Suprapubic skin (tissue), 4 donors: ENCODE measurements at regions not wholly inside any gene's neighbourhood (a gene's known extent, or its start where the extent isn't known, plus 50 kb on each side); places are given as distances from the start of the nearest gene placed in this dataset.

ENCODE experiments used
- DNase-seq, 2 donors: peaks; one replicate each; pipeline ENCODE4 v3.0.0-alpha.2; 2019; ENCODE audit warnings: low spot score in 2 of 2
- H3K27ac ChIP-seq: fragments of 200-600 bp; sonication (generic); one replicate; pipeline ENCODE4 v1.5.1; 2019
- H3K27me3 ChIP-seq: fragments of 200-600 bp; sonication (generic); one replicate; pipeline ENCODE4 v1.5.1; 2019
- H3K36me3 ChIP-seq: fragments of 200-600 bp; sonication (generic); one replicate; pipeline ENCODE4 v1.5.1; 2019
- H3K4me1 ChIP-seq: fragments of 200-600 bp; sonication (generic); one replicate; pipeline ENCODE4 v1.5.1; 2019
- H3K4me3 ChIP-seq: fragments of 200-600 bp; sonication (generic); one replicate; pipeline ENCODE4 v1.5.1; 2019; ENCODE audit warnings: mild to moderate bottlenecking
- H3K9me3 ChIP-seq: fragments of 200-600 bp; sonication (generic); one replicate; pipeline ENCODE4 v1.5.1; 2019
- EP300 ChIP-seq: sonication (generic); formaldehyde crosslinking; IDR thresholded peaks from one replicate; pipeline ENCODE4 v1.6.1; 2017; ENCODE audit warnings: antibody characterized with exemption
- POLR2A ChIP-seq, 2 donors: fragments of 450-650 bp; IDR thresholded peaks; one replicate each; pipeline ENCODE4 v1.6.1; 2017; ENCODE audit warnings: antibody characterized with exemption in 2 of 2, mild to moderate bottlenecking in 2 of 2, moderate library complexity in 2 of 2
- POLR2AphosphoS5 ChIP-seq, 3 donors: sonication (generic); formaldehyde crosslinking; IDR thresholded peaks; one replicate each; pipeline ENCODE4 v1.6.1; 2017; ENCODE audit warnings: antibody characterized with exemption in 3 of 3
- WGBS: methylation state at CpG from one replicate; pipeline ENCODE4 v1.1.5; 2018; 5-methylcytosine and 5-hydroxymethylcytosine counted together
- TF ChIP-seq, protein P1 (sequence below), 2 donors: fragments of 200-600 bp in 1 of 2; fragments of 450-650 bp in 1 of 2; sonication (generic) in 1 of 2; IDR thresholded peaks; one replicate each; pipeline ENCODE4 v1.5.1; 2016 to 2019; ENCODE audit warnings: antibody characterized with exemption in 2 of 2, mild to moderate bottlenecking in 1 of 2, moderate library complexity in 1 of 2

DNA sequence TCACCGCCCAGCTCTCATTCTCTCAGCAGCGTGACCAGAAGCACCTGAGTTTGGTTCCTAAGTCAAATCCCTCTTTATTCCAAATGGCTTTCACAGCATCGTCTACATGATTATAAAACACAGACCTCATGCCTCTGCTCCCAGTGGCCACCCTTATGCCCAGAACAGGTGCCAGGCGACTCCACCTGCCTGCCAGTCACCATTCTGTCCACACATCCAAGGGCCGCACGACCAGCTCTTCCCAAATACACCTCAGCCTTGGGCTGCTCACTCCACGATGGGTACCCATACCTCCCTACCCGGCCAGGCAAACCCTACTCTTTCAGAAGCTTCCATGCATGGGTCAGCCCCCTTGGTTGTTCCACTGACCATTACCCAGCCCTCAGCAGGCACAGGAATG lies 851.6 kb upstream of the SALL3 start:
- H3K27ac ChIP-seq: no peak overlapping the region
- peaks cover 9% of the 10 kb centered on the region for H3K27me3 ChIP-seq
- no peaks in the 10 kb centered on the region for H3K9me3 ChIP-seq
- H3K36me3 ChIP-seq: no peaks in the 10 kb centered on the region
- no peak for DNase-seq
- 83% methylated on average over 8 of the region's 8 CpGs for WGBS
- no peaks in the 10 kb centered on the region for H3K4me1 ChIP-seq
- no peak for TF ChIP-seq POLR2AphosphoS5 (IDR thresholded peaks at IDR 0.05)
- H3K4me3 ChIP-seq: no peak overlapping the region

DNA sequence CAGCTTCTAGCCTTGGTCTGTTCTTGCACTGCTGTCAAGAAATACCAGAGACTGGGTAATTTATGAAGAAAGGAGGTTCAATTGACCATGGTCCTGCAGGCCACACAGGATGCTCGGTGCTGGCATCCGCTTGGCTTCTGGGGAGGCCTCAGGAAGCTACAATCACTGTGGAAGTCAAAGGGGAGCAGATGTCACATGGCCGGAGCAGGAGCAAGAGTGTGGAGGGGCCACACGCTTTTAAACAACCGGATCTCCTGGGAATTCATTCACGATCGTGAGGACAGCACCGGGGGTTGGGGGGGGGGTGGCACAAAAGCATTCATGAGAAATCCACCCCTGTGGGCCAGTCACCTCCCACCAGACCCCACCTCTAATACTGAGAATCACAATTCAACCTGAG lies 850.4 kb upstream of the SALL3 start:
- H3K9me3 ChIP-seq: no peaks in the 10 kb centered on the region
- no peak for TF ChIP-seq EP300
- TF ChIP-seq POLR2AphosphoS5 (IDR thresholded peaks at IDR 0.05): no peak
- TF ChIP-seq, protein P1, sequence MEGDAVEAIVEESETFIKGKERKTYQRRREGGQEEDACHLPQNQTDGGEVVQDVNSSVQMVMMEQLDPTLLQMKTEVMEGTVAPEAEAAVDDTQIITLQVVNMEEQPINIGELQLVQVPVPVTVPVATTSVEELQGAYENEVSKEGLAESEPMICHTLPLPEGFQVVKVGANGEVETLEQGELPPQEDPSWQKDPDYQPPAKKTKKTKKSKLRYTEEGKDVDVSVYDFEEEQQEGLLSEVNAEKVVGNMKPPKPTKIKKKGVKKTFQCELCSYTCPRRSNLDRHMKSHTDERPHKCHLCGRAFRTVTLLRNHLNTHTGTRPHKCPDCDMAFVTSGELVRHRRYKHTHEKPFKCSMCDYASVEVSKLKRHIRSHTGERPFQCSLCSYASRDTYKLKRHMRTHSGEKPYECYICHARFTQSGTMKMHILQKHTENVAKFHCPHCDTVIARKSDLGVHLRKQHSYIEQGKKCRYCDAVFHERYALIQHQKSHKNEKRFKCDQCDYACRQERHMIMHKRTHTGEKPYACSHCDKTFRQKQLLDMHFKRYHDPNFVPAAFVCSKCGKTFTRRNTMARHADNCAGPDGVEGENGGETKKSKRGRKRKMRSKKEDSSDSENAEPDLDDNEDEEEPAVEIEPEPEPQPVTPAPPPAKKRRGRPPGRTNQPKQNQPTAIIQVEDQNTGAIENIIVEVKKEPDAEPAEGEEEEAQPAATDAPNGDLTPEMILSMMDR (IDR thresholded peaks at IDR 0.05): no peak
- no peaks in the 10 kb centered on the region for H3K36me3 ChIP-seq
- WGBS: 80% methylated on average over 8 of the region's 8 CpGs
- no peaks in the 10 kb centered on the region for H3K4me1 ChIP-seq
- no peak overlapping the region for H3K27ac ChIP-seq
- no peak for DNase-seq
- peaks cover 6% of the 10 kb centered on the region for H3K27me3 ChIP-seq
- no peak overlapping the region for H3K4me3 ChIP-seq

DNA sequence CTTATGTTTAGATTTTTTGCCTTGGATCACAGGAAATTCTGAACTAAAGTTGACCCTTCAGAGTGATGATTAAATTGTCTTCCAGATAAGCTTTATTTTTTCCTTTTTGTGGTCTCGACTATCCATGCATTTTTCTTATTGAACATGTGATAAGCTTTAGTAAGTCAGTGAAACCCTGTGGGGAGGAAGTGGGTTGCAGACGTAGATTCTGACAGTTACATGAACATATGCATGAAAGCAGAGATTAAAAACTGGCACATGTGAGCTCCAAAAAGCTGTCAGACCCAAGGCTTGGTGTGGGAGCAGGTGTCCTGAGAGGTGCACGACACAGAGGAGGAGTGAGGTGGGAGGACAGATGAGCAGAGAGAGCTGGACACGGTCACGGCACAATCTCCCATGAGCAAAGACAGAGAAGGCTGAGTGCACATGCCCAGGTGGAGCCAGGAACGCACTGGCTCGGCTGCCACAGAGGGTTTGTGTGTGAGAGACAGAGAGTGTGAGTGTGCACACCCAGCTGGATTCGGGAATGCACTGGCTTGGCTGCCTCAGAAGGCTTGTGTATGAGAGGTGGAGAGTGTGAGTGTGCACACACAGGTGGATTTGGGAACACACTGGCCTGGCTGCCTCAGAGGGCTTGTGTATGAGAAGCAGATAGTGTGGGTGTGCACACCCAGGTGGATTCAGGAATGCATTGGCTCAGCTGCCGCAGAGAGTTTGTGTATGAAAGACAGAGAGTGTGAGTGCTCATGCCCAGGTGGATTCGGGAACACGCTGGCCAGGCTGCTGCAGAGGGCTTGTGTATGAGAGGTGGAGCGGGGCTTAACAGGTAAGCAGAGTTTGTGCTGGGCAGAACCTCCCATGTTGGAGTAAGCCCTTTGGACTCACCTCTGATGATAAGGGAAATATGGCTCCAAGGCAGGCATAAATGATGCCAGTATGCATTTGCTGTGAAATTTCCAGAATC lies 849.1 kb upstream of the SALL3 start:
- TF ChIP-seq, protein P1 (IDR thresholded peaks at IDR 0.05): no peak
- TF ChIP-seq EP300 (no peak), POLR2A (IDR thresholded peaks at IDR 0.05) (no peak), POLR2AphosphoS5 (IDR thresholded peaks at IDR 0.05) (no peak)
- no peaks in the 10 kb centered on the region for H3K36me3 ChIP-seq
- WGBS: 73% methylated on average over 12 of the region's 12 CpGs
- H3K27me3 ChIP-seq: peaks cover 6% of the 10 kb centered on the region
- H3K4me1 ChIP-seq: no peaks in the 10 kb centered on the region
- H3K4me3 ChIP-seq: no peak overlapping the region
- DNase-seq: no peak
- no peak overlapping the region for H3K27ac ChIP-seq
- H3K9me3 ChIP-seq: no peaks in the 10 kb centered on the region

DNA sequence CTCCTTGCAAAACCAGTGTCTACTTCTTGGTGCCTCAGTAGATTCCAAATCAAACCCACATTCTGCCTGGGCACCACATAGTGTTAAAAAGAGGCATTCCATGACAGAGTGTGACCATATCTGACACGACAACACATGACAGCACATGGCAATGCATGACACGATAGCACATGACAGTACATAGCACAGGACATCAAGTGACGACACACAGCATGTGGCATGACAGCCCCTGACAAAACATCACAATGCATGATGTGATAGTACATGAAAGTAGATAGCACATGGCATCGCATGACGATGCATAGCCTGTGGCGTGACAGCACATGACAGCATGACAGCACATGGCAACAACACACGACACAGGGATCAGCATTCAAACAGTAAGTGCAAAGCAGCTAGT lies 845.9 kb upstream of the SALL3 start:
- no peaks in the 10 kb centered on the region for H3K4me1 ChIP-seq
- H3K9me3 ChIP-seq: no peaks in the 10 kb centered on the region
- 89% methylated on average over 7 of the region's 7 CpGs for WGBS
- TF ChIP-seq POLR2A (IDR thresholded peaks at IDR 0.05): no peak
- TF ChIP-seq, protein P1 (IDR thresholded peaks at IDR 0.05): no peak
- TF ChIP-seq POLR2AphosphoS5 (IDR thresholded peaks at IDR 0.05): no peak
- H3K27ac ChIP-seq: no peak overlapping the region
- DNase-seq: no peak
- no peak overlapping the region for H3K4me3 ChIP-seq
- no peaks in the 10 kb centered on the region for H3K36me3 ChIP-seq
- H3K27me3 ChIP-seq: peaks cover 6% of the 10 kb centered on the region

DNA sequence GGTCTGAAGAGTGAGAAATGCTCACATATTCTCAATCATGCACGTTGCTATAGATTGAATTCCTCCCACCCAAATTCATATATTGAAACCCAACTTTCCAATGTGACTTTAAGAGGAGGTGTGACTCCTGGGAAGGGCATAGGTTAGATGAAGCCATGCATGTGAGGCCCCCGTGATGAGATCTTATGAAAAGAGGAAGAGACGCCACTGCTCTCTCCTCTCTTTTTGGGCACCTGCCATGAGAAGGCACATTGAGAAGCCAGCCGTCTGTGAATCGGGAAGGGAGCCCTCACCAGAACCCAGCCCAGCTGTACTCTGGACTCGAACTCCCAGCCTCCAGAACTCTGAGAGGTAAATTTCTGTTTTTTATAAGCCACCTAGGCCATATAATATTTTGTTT lies 842.6 kb upstream of the SALL3 start:
- 95% methylated on average over 6 of the region's 6 CpGs for WGBS
- Histone ChIP-seq H3K4me3 (no peak overlapping the region), H3K27me3 (no peaks in the 10 kb centered on the region), H3K27ac (no peak overlapping the region), H3K4me1 (no peaks in the 10 kb centered on the region), H3K36me3 (no peaks in the 10 kb centered on the region), H3K9me3 (no peaks in the 10 kb centered on the region)
- DNase-seq: no peak
- TF ChIP-seq, protein P1 (IDR thresholded peaks at IDR 0.05): no peak
- TF ChIP-seq POLR2AphosphoS5 (IDR thresholded peaks at IDR 0.05) (no peak), EP300 (no peak), POLR2A (IDR thresholded peaks at IDR 0.05) (no peak)
